H7 (cell line): ENCODE measurements at regions not wholly inside any gene's neighbourhood (a gene's known extent, or its start where the extent isn't known, plus 50 kb on each side); places are given as distances from the start of the nearest gene placed in this dataset.
"Not testable (repeated sequence)": the region's sequence is repeated elsewhere in the genome, so short reads cannot be mapped to it uniquely, and the experiment has no call there.

ENCODE experiments used
- DNase-seq: peaks from one replicate; pipeline ENCODE4 v3.0.0; 2012
- H3K27me3 ChIP-seq: 2 replicates; pipeline ENCODE4 v1.6.0; 2011; ENCODE audit warnings: mild to moderate bottlenecking, low read length; ENCODE audit not compliant: control insufficient read depth, insufficient read depth
- H3K36me3 ChIP-seq: replicated peaks from 2 replicates; pipeline ENCODE4 v1.5.1; 2011; ENCODE audit warnings: low read length; ENCODE audit not compliant: control insufficient read depth, insufficient read depth
- H3K4me3 ChIP-seq: 2 replicates; pipeline ENCODE4 v1.5.1; 2011; ENCODE audit warnings: low read depth, mild to moderate bottlenecking, control low read depth, low read length, moderate library complexity; ENCODE audit not compliant: insufficient read depth

DNA sequence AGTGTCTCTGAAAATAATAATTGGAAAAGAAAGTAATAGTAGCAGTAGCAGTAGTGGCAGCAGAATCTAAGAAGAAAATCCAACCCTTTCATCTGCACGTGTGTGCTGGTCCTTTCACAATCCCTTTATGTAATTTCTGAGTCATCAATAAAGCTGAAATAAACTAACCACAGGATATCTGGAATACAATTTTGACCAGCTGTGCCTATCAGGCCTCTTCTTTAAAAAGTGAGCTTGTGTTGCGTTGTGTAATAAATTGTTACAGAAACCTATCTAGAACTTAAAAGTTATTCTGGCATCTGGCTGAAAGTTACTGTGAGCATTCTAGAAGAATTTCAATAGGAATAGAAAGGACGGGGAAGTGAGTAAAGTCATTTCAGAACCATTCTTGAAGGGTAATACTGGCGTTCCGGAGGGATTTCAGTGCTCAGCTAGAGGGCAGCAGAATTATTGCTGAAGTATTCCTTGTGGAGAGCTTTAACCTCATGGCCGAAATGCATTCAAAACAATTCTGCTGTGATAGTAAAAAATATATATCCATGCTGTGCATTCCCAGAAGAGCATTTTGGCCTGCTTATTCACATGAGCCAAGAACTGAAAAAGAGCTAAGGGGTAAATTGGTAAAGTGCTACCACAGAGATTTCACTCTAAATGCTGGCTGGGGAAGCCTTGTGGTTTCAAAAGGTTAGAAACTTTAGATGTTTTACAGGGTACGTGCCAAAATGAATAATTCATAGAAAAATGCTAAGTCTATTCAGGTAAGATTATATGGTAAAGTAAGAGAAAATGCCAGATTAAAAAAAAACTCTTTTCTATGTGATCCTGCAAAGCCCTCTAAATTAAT is 260.6 kb downstream of the NKX6-1 start:
- Histone ChIP-seq H3K36me3 (no peaks in the 10 kb centered on the region), H3K27me3 (no peaks in the 10 kb centered on the region; the same call in 1 of the 2 replicates), H3K4me3 (no peak overlapping the region)
- DNase-seq: no peak

DNA sequence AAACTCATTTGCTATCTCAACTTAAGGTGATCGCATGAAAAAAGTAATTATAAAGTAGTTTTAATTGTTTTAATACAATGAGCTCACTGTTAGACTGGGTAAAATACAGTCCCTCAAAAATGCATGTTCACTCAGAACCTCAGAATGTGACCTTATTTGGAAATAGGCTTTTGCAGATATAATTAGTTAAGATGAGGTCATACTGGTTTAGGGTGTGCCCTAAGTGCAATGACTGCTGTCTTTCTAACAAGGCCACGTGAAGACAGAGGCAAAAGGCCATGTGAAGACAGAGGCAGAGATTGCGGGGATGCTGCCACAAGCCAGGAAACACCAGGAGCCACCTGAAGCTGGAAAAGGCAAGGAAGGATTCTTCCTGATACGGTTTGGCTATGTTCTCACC is 262.1 kb downstream of the NKX6-1 start:
- Histone ChIP-seq H3K27me3 (no peaks in the 10 kb centered on the region; the same call in 1 of the 2 replicates), H3K36me3 (no peaks in the 10 kb centered on the region), H3K4me3 (no peak overlapping the region)
- no peak for DNase-seq

DNA sequence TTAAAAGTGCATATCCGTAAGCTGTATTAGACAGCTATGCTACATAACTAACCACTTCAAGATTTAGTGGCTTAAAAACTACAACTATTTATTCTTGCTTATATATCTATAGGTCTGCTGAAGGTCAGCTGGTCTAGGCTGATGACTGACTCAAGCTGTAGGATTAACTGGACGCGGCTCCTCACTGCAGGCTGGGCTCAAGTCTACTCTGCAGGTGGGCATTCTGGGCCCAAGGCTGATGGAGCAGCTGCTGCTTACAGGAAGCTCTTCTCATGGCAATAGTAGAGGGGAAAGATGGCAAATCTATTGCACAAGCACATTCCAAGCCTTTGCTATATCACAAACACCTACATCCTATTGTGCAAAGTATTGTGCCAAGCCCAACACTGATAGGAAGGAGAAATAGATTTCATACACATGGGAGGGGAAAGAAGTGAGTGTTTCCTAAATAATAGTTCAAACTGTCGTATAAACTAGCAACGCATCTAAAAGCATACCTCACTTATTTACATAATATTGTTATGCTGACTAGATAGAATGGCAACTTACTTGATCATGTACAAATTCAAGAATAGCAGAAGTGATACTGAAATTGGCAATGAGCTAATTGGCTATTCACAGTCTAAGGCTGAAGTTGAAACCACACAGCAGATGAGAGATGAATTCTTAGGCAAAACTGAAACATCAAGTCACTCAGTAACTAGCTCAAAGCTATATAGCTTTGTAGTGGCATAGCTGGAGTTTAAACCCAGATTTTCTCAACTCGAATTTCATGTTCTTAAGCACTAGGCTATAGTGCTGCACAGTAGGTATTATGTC is 263.8 kb downstream of the NKX6-1 start:
- no peak for DNase-seq
- Histone ChIP-seq H3K27me3 (no peaks in the 10 kb centered on the region; the same call in 1 of the 2 replicates), H3K36me3 (no peaks in the 10 kb centered on the region), H3K4me3 (no peak overlapping the region)

DNA sequence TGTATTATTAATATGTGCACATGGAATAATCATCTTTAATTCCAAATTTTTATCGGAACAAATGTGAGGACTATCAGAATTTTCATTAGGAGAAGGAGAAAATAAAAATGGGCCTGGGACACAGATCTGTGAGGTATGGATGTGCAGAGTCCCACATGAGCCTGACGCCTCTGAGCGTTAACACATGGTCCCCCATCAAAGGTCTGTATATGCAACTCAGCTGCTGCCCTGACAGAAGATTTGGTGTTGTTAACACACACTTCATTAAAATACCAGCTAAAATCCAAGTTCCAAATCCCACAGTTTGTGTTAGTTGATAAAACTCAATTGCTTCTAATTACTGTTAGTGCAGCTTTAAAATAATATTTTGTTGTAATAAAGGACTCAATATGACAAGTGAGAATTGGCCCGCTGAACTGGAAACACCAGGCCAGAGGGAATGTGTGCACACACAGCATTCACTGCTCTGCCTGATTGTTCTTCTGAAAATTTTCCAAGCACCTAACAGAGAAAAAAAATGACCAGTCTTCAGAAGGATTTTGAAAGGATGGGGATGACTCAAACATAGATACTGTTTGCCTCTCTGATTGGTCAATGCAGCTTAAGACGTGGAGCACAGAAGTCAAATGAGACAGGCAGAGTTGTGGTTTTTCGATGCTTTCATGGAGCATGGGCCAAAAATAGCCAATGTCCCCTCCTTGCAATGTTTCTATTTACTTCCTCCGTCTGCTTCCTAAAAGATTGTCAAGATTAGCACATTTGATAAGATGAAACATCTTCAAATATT is 266.6 kb downstream of the NKX6-1 start:
- Histone ChIP-seq H3K36me3 (no peaks in the 10 kb centered on the region), H3K27me3 (no peaks in the 10 kb centered on the region), H3K4me3 (no peak overlapping the region)
- DNase-seq: no peak

DNA sequence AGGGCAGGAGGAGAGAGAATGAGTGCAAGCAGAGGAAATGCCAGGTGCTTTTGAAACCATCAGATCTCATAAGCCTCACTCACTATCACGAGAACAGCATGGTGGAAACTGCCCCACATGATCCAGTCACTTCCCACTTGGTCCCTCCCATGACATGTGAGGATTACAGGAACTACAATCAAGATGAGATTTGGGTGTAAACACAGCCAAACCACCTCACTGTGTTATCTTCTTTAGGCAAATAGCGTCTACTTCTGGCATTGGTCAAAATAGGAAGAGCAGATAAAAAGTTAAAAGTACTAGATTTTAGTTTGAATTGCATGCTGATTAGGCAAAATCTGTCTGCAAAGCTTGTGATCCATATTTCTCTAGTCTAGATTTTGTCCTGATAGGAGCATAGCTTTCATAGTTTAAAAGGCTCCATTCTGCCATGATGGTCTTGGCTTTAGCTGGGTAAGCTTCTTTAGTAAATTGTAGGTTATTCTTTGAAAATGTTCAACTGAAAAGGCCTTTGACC is 267.5 kb downstream of the NKX6-1 start:
- DNase-seq: no peak
- H3K27me3 ChIP-seq: no peaks in the 10 kb centered on the region
- no peak overlapping the region for H3K4me3 ChIP-seq
- no peaks in the 10 kb centered on the region for H3K36me3 ChIP-seq

DNA sequence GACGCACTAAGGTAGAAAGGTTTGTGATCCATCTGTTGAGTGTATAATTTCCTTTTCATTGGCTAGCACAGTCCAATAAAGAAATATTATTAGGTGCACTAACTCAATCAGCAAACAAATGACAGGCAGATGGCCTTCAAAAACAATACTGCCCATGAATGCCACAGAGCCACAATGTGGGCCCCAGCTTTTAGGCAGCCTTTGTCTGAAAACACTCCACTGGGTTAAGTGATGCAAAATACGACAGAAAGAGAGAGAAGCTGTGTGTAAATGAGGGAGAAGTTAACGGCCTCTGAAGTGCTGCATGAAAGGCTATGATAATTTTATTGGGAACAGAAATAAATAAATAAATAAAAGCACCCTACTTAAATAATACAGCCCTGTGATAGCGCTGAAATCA is 274.6 kb downstream of the NKX6-1 start:
- peaks cover 7% of the 10 kb centered on the region; the same call in 1 of the 2 replicates for H3K27me3 ChIP-seq
- no peaks in the 10 kb centered on the region for H3K36me3 ChIP-seq
- H3K4me3 ChIP-seq: no peak overlapping the region
- DNase-seq: no peak

DNA sequence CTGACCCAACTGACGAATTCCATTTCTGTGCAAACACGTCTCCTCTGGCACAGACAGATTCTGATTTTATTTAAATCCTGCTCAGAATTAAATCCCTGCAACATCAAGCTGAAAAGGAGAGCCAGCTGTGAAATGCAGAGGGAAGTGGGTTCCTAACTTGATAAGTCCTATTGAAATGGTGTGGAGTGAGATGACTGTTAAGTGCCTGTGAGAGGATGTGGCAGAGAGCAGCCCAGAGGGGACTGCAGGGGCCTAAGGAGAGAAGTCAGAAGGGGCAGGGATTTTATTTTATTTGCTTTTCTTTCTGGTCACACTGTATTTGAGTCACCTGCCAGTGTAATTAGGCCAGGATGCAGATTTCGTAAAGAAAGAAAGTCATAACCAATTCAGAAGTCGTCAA is 277.4 kb downstream of the NKX6-1 start:
- no peaks in the 10 kb centered on the region for H3K36me3 ChIP-seq
- peaks cover 7% of the 10 kb centered on the region; the same call in 1 of the 2 replicates for H3K27me3 ChIP-seq
- DNase-seq: no peak
- no peak overlapping the region for H3K4me3 ChIP-seq

DNA sequence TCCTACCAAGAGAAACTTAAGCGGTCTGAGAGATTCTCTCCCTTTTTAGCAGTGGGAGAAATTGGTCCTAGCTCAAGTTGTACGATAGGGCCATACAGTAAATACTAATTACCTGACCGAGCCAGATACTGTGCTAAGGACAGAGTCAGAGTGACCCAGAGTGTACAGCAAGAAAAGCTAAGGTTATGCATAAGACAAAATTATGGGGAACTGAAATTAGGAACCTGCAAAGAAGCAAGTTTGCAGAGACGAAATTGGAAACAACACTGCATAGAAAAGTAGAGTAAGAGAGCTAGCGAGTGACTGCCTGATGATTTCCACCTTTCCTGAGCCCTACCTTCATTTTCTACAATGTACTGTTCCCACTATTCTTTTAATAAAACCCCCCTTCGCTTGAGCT is 278.1 kb downstream of the NKX6-1 start:
- H3K4me3 ChIP-seq: no peak overlapping the region
- peaks cover 7% of the 10 kb centered on the region; the same call in 1 of the 2 replicates for H3K27me3 ChIP-seq
- H3K36me3 ChIP-seq: no peaks in the 10 kb centered on the region
- no peak for DNase-seq

DNA sequence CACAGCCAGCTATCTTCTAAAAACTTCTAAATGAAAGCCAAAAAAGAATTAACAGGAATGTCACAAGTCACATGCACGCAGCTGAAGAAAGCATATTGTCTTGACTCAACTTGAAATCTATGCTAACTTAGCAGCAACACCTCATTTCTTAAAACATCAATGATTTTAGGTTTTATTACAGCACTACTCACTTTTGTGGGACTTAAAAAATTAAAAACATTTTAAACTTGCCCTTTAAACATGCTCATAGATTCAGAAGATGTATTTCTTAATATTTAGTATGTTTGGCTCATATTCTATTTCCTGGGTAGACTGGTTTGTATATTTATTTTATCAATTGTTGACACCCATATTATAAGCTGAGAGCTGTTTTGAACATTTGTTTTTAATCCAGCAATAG is 279.4 kb downstream of the NKX6-1 start:
- no peak for DNase-seq
- Histone ChIP-seq H3K36me3 (no peaks in the 10 kb centered on the region), H3K4me3 (no peak overlapping the region), H3K27me3 (peaks cover 7% of the 10 kb centered on the region; the same call in 1 of the 2 replicates)

DNA sequence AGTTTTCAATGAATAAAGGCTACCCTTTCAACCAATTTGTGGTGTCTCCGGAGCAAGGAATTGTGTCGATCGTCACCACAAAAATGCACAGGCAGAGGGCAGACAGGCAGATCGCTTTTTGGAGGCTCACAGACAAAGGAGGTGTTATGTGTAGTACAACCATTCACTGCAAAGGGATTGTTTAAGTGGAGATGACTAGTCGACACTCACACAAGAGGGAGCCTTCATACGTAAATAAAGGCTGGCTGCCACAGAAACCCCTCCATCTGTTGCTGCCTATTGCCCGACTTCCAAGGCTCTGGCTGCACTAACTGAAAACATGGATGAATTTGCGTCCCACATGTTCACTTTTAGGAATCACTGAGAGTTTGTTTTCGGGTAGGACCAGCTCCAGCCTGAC is 281.1 kb downstream of the NKX6-1 start:
- DNase-seq: no peak
- H3K27me3 ChIP-seq: peaks cover 7% of the 10 kb centered on the region; the same call in 1 of the 2 replicates
- H3K4me3 ChIP-seq: no peak overlapping the region
- no peaks in the 10 kb centered on the region for H3K36me3 ChIP-seq

DNA sequence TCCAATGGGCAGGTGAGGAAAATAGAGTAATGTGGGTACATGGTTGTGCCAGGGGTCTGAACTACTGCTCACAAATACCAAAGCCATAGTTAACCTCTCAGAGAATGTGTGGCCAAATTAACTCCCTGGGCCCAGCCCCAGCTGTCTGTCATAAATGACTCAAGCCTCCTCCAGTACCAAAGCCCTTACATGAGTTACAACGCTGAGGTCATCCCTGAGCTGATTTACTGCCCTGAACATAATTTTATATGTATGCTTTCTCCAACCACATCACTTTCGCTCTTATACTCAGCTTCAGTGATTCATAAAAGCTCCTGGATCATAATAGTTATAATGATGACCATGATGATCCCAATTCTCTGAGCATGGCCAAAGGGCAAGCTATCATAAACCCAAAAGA is 283.9 kb downstream of the NKX6-1 start:
- Histone ChIP-seq H3K27me3 (no peaks in the 10 kb centered on the region), H3K36me3 (no peaks in the 10 kb centered on the region), H3K4me3 (no peak overlapping the region)
- DNase-seq: no peak

DNA sequence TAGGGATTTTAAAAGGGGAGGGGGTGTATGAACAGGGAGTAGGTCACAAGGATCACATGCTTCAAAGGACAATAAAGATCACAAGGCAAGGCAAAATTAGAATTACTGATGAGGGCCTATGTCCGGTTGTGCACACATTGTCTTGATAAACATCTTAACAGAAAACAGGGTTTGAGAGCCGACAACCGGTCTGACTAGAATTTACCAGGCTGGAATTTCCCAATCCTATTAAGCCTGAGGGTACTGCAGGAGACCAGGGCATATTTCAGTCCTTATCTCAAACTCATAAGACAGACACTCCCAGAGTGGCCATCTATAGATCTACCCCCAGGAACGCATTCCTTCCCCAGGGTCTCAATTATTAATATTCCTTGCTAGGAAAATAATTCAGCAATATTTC is 292.9 kb downstream of the NKX6-1 start:
- not testable (repeated sequence) for DNase-seq, H3K27me3 ChIP-seq, H3K4me3 ChIP-seq, H3K36me3 ChIP-seq

DNA sequence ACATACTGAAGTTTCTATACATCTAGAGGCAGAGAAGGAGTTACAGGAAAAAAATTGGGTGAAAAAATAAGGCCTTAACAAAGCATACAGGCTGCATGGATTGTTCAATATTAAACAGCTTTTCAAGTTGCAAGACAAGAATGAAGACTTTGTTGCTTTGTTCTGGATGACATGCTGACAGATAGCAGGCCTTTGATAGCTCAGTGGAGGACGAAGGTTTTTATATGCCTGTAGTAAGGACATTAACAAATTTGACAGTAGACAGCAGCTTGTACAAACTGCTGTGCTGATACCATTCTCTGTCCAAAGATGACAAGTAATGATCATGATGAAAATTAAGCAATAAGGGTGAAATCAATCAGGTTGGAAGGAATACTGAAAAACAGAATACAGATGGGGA is 309.9 kb downstream of the NKX6-1 start:
- no peak for DNase-seq
- Histone ChIP-seq H3K4me3 (no peak overlapping the region), H3K36me3 (no peaks in the 10 kb centered on the region), H3K27me3 (no peaks in the 10 kb centered on the region)

DNA sequence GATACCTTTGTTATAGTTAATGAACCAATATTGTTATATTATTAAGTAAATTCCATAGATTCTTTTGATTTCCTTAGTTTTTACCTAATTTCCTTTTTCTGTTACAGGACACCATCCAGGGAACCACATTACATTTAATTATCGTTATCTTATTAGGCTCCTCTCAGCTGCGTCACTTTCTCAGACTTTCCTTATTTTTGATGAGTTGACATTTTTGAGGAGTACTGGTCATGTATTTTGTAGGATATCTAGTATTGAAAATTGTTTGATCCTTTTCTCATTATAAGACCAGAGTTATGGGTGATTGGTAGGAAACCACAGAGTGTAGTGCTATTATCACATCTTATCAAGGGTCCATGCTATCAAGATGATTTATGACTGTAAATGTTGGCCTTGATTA is 319.7 kb downstream of the NKX6-1 start:
- H3K27me3 ChIP-seq: no peaks in the 10 kb centered on the region
- DNase-seq: no peak
- H3K4me3 ChIP-seq: no peak overlapping the region
- H3K36me3 ChIP-seq: no peaks in the 10 kb centered on the region
